BJ (cell line): ENCODE measurements at regions not wholly inside any gene's neighbourhood (a gene's known extent, or its start where the extent isn't known, plus 50 kb on each side); places are given as distances from the start of the nearest gene placed in this dataset.

Experiments used
- CTCF ChIA-PET: fragments of 350-600 bp; formaldehyde crosslinking; extraction: SDS; loops from one replicate; lab custom pipeline; 2021; ENCODE audit warnings: antibody characterized with exemption, inconsistent platforms; lab: Yijun Ruan, JAX
- POLR2A ChIA-PET: fragments of 300-600 bp; sonication (Branson Sonifier 250); formaldehyde crosslinking; extraction: SDS; loops from one replicate; lab custom pipeline; 2021; ENCODE audit warnings: antibody characterized with exemption; lab: Charles Lee
- DNase-seq: peaks from one replicate; pipeline ENCODE4 v3.0.0-alpha.2; 2011; ENCODE audit warnings: low read depth
- H3K27me3 ChIP-seq: 2 replicates; pipeline ENCODE4 v1.6.0; 2011; ENCODE audit warnings: low read length; ENCODE audit not compliant: control insufficient read depth, insufficient read depth
- H3K36me3 ChIP-seq: 2 replicates; pipeline ENCODE4 v1.5.1; 2011; ENCODE audit warnings: low read length; ENCODE audit not compliant: control insufficient read depth, insufficient read depth
- H3K4me3 ChIP-seq: 2 replicates; pipeline ENCODE4 v1.5.1; 2011; ENCODE audit warnings: low read depth, mild to moderate bottlenecking, control low read depth, low read length
- TF ChIP-seq, protein P1 (sequence below): IDR thresholded peaks from 2 replicates; pipeline ENCODE4 v1.5.1; 2011; ENCODE audit warnings: low read depth, mild to moderate bottlenecking, control low read depth, inconsistent platforms, low read length, moderate library complexity; ENCODE audit not compliant: insufficient read depth

DNA sequence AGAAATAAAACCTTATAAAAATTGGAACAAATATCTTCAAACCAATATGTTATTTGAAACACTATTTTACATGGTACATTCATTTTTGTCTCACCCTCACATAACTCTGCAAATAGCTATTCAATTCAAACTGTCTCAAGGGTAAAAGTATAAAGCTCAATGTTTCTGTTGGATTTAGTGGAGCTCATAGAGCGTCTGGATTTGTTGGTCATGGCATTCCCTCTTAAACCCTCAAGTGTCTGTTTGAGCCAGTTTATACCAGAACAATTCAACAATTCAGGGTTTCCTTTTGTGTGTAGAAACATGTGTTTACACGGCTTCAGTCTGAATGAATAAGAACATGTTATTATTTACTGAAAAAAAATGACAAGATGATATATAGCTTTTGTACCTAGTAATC is 161.6 kb downstream of the PCDH18 start:
- H3K36me3 ChIP-seq: no peaks in the 10 kb centered on the region
- no peaks in the 10 kb centered on the region for H3K27me3 ChIP-seq
- POLR2A ChIA-PET: interaction anchor here (0.6 to 0.9 kb wide), 2 partner anchors 60 to 162 kb away, joined by 3 read pairs; partner anchors contain the start of gene PCDH18
- no peak overlapping the region for H3K4me3 ChIP-seq
- CTCF ChIA-PET: no interaction called here
- no peak for DNase-seq
- TF ChIP-seq, protein P1, sequence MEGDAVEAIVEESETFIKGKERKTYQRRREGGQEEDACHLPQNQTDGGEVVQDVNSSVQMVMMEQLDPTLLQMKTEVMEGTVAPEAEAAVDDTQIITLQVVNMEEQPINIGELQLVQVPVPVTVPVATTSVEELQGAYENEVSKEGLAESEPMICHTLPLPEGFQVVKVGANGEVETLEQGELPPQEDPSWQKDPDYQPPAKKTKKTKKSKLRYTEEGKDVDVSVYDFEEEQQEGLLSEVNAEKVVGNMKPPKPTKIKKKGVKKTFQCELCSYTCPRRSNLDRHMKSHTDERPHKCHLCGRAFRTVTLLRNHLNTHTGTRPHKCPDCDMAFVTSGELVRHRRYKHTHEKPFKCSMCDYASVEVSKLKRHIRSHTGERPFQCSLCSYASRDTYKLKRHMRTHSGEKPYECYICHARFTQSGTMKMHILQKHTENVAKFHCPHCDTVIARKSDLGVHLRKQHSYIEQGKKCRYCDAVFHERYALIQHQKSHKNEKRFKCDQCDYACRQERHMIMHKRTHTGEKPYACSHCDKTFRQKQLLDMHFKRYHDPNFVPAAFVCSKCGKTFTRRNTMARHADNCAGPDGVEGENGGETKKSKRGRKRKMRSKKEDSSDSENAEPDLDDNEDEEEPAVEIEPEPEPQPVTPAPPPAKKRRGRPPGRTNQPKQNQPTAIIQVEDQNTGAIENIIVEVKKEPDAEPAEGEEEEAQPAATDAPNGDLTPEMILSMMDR: no peak

DNA sequence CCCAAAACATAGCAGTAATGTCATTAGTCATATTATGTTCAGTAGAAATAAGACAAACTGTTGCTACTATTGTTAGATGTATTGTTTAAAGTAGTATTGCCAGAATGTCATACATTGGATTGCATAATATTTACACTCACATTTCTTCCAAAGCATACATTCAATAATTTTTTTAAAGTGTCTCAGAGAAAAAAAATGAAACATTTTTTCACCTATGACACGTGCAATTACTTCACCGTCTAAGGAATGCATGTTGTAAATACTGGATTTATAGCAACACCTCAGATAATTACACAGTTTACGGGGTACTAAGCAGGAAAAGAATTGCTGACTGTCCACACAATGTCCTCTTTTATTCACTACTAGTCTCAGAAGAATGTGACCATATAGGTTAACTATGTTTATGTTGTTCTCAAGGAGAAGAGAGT is 162.1 kb downstream of the PCDH18 start:
- H3K36me3 ChIP-seq: no peaks in the 10 kb centered on the region
- DNase-seq: peak; percentile 44
- no peak overlapping the region for H3K4me3 ChIP-seq
- POLR2A ChIA-PET: interaction anchor here (0.9 kb wide), 1 partner anchor 162 kb away, joined by 3 read pairs; the partner anchor contains the start of gene PCDH18
- CTCF ChIA-PET: no interaction called here
- TF ChIP-seq, protein P1: no peak
- no peaks in the 10 kb centered on the region for H3K27me3 ChIP-seq

DNA sequence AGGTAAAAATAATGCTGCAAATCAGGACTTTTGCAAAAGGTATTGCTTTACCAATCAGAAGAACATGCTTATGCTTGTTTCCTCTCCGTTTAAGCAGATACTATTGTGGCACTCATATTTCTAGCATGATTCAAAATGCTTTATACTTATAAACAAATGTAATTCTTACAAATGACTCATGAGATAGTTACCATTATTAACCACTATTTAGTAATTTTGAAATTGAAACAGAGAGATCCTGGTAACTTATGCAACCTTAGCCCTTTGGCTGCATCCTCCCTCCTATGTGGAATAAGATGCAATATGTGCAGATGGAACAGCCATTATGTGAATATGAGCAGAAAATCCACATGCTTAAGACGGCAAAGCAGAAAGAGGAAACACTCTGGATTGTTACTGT is 164.7 kb downstream of the PCDH18 start:
- TF ChIP-seq, protein P1: no peak
- Histone ChIP-seq H3K36me3 (no peaks in the 10 kb centered on the region), H3K27me3 (no peaks in the 10 kb centered on the region), H3K4me3 (no peak overlapping the region)
- POLR2A ChIA-PET: no interaction called here
- CTCF ChIA-PET: no interaction called here
- peak; percentile 71 for DNase-seq

DNA sequence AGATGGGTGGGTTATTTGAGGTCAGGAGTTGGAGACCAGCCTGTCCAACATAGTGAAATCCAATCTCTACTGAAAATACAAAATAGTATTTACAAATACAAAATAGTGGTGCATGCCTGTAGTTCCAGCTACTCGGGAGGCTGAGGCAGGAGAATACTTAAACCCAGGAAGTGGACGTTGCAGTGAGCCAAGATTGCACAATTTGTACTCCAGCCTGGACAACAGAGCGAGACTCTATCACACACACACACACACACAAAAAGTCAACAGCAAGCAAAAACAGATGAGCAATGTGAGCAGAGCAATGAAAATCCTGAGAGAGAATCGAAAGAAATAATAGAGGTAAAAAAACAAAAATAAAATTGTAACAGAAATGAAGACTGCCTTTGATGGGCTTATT is 168.8 kb downstream of the PCDH18 start:
- TF ChIP-seq, protein P1: no peak
- DNase-seq: no peak
- ChIA-PET POLR2A (no interaction called here), CTCF (no interaction called here)
- H3K4me3 ChIP-seq: no peak overlapping the region
- H3K27me3 ChIP-seq: no peaks in the 10 kb centered on the region
- no peaks in the 10 kb centered on the region for H3K36me3 ChIP-seq

DNA sequence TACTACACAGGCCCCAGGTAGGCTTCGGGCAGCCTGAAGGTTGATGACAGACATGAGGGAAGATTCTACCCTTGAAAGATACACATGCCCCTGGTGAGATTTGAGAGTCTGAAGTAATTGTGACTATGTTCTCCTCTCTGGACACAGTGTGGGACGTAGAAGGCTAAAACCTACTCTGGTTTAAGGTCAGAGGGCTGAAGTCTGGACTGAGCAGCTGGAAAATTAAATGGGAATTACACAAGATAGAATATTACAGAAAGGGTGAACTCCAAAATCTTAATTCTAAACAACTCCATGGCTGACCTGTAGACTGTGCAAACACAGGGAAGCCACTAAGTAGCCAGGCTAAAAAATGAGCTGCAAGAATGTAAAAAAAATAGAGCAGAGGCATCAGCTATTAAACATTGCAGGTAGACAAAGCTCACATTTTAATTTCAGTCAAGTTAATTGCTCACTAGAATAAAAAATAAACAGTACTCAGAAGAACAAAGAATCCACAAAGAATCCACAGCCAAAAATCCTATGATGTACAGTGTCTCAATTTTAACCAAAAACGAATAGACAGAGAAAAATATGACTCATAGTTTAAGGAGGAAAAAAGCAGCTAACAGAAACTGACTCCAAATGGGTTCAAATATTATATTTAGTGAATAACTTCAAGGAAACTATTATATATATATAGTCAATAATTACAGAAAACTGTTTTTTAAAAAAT is 170.4 kb downstream of the PCDH18 start:
- TF ChIP-seq, protein P1: no peak
- no peaks in the 10 kb centered on the region for H3K27me3 ChIP-seq
- ChIA-PET POLR2A (no interaction called here), CTCF (interaction anchor here (0.7 kb wide), 1 partner anchor 14 kb away, joined by 3 read pairs; no protein-coding TSS in a partner anchor)
- no peak for DNase-seq
- no peak overlapping the region for H3K4me3 ChIP-seq
- H3K36me3 ChIP-seq: no peaks in the 10 kb centered on the region
